HG03064 (cell line): ENCODE measurements at regions not wholly inside any gene's neighbourhood (a gene's known extent, or its start where the extent isn't known, plus 50 kb on each side); places are given as distances from the start of the nearest gene placed in this dataset.
"Not testable (repeated sequence)": the region's sequence is repeated elsewhere in the genome, so short reads cannot be mapped to it uniquely, and the experiment has no call there.

Experiments
- ATAC-seq: cut with Tn5 transposase; IDR thresholded peaks from one replicate; pipeline ENCODE4 v1.9.1; 2021; ENCODE audit warnings: low read depth; ENCODE audit not compliant: unreplicated experiment

GRCh38 chr2:87685558-87685957, 62.3 kb upstream of the PLGLB2 start:
- ATAC-seq, result not testable (repeated sequence)

DNA sequence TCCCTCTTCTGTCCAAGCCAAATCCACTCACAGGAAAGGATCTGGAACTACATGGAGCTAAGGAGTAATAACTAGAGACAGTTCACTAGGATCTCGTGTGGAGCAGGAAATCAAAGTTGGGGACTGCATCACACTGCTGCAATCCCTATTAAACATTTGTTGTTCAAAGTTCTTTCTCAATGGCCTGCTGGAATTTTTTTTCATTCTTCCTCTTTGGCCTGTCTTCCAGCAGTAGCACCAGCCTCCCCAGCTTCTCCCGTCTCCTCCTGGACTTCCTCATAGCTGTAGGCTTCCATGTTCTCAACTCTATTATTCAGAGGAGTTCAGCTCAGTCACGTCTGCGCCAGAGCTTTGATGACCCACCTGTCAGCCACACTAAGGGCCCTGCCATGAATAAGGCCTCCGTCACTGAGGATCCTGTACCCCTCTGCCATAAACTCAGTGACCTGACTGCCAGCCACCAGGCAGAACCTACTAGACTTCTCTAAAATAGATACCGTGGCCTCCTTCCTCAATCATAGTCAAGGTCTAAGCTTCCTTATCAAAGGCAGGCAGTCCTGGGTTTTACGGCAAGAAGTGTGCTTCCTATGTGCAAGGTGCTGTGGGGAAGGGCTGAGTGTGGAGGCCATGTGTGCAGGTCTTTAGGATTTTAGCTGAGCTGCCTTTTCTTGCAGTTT, 60.9 kb upstream of the PLGLB2 start:
- ATAC-seq, result not testable (repeated sequence)

DNA sequence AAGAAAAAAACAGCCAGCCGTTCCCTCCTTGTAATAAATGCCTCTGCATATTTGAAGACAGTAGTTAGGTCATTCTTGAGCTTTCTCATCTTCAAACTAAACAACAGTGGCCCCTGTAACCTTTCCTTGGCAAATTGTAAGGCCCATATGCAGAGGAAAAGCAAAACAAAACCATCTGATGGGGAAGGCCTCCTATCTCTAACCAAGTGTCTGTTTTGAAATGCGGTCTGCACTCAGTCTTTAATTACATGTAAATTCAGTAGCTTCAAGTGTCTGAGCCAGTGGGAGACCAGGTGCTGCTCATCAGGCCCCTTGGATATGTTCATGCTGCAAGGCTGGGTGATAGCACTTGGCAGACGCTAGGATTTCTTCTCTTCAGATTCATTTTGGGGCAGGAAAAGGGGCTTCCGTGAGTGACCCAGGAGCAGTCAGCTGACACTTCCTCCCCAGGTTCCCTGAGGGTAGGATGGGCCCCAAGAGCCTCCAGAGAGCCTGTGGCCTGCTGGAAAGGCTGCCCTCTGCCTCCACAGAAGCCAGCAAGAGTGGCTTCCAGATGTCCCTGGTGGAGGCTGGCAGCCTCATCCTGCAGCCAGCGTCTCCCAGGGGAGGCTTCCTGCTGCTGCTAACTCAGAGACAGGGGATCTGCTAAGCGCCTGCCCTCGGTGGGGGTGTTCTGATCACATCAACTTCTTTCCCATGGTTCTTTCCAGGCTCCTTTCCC, 60.2 kb upstream of the PLGLB2 start:
- ATAC-seq, result not testable (repeated sequence)

DNA sequence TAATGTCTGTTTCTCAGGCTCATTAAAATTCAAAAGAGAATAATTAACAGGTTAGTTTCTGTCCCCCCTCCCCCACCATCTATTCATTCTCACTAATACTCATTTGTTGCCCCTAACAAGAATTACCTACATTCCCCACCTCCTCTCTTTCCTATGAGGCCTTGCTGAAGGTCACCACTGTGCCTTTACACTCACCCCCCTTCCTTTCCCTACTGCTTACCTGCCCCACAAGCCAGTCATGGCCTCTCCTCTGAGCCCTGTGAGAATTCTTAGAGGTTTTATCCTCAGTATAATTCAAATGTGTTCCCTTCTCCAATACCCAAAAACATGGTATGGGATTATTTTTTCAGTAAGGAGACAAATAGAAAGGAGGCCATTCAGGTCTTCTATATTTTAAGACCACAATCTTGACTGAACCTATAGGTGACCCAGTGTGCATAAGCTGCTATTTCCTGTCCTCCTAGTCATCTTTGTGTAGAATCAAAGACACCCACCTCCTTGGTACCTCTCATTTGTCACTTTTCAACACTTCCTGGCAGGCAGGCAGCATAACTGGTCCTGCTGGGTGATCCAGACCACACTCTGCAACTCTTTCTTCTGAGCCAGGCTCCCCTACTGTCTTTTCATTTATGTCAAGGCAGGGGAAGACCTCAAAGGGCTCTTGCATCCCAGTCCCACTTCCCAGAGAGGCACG, 55.8 kb upstream of the PLGLB2 start:
- not testable (repeated sequence) for ATAC-seq

GRCh38 chr2:87692914-87693313, 55.0 kb upstream of the PLGLB2 start:
- not testable (repeated sequence) for ATAC-seq

DNA sequence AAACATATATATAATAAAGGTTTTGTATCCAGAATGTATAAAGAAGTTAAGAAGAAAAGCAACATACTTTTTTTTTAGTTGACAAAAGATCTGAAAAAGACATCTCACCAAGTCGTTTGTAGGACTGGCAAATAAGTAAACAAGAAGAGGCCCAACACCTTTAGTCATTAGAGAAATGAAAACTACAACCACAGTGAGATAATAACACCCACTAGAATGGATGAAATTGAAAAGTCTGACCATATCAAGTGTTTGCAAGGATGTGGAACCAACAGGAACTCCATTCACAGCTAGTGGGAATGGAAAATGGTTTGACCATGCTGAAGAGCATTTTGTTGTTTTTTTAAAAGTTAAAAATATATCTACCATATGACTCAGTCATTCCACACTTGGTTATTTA, 54.0 kb upstream of the PLGLB2 start:
- not testable (repeated sequence) for ATAC-seq

DNA sequence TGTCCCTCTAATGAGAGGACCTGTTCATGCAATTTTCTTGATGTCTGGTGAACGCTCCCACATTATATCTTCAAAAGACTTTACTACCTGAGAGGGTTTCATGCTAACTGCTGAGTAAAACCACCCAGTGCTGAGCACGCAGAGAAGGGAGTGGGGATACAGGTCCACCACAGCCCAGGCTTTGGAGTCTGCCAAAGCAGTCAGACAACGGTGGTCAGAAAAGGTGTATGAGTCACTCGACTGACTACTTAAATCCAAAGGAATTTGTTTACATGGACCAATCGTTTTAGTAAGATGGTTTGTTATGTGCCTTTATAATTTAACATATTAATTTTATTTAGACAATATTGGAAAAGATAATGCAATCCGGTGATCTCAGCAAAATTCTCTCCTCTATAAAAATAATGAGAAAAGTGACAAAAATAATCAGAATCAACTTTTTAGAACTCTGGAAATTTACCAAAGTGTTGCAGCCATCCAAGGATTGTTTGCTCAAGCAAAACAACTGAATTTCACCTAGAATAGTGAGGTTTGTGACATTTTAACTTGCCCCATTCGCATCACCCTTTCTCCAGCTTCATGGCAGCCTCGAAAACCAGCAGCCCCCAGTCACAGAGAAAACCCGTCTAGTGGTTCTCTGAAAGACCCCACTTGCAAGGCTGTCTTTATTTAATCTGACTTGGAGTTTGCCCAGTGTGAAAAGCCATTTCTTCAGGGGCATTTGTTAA, 52.1 kb upstream of the PLGLB2 start:
- not testable (repeated sequence) for ATAC-seq
